ENCODE measurements at regions not wholly inside any gene's neighbourhood (a gene's known extent, or its start where the extent isn't known, plus 50 kb on each side); places are given as distances from the start of the nearest gene placed in this dataset.

DNA sequence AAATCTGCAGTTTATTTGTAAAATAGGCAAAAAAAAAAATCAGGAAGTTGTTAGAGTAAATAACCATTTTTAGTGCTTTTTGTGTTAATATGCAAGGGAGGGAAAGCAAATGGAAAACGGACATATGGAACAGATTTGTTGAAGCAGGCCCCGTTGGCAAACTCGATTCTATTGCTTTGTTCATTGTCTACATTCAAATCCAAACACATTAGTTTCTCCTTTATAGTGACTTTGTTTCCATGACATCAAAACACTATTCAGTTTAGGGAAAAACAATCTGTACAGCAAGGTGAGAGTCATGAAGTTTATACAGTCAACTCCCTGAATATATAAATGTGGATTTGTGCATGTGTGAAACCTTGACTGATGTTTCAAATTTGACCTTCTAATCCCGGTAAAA is 142.2 kb downstream of the FAM47A start:
- no peak overlapping the region for H3K27ac ChIP-seq (ENCODE audit: extremely low read depth, low read depth, low read length)
- H4K20me1 ChIP-seq (replicated peaks; ENCODE audit: control insufficient read depth, insufficient read depth, low read length), result no peaks in the 10 kb centered on the region
- H3K27me3 ChIP-seq (ENCODE audit: control insufficient read depth in 2 of 2, insufficient read depth in 2 of 2, low read length in 2 of 2), result no peaks in the 10 kb centered on the region
- H3K4me2 ChIP-seq (ENCODE audit: insufficient read depth, low read length), result no peak overlapping the region
- no peak overlapping the region for H3K9ac ChIP-seq (ENCODE audit: insufficient read depth in 1 of 2, low read depth in 2 of 2, low read length in 2 of 2)
- CTCF ChIA-PET (ENCODE audit: low intra/inter-chr PET ratio), result no interaction called here
- H3K4me3 ChIP-seq, result no peak overlapping the region
- ATAC-seq (no peak), FAIRE-seq (no peak), DNase-seq (ENCODE audit: extremely low read depth in 1 of 4, low spot score in 3 of 4) (no peak)
- H3K4me1 ChIP-seq (replicated peaks in 1 of 2; ENCODE audit: control insufficient read depth in 2 of 2, insufficient read depth in 2 of 2, low read length in 2 of 2), result no peaks in the 10 kb centered on the region
- BruUV-seq (replicated peaks), result no TSS peak
- no peaks in the 10 kb centered on the region for H3K36me3 ChIP-seq (ENCODE audit: control insufficient read depth, insufficient read depth, low read length)
- no peaks in the 10 kb centered on the region for H3K9me1 ChIP-seq (ENCODE audit: control insufficient read depth, insufficient read depth, low read length)
- intact Hi-C loops (cut with micrococcal nuclease), result no loop called here
- H3K79me2 ChIP-seq (ENCODE audit: control insufficient read depth, insufficient read depth, low read length), result no peaks in the 10 kb centered on the region
- in situ Hi-C loops (cut with MboI), result no loop called here
- WGBS (ENCODE audit: insufficient coverage, low coverage, missing lambda C conversion rate), result 0% methylated on average over 4 of the region's 4 CpGs
- H2AFZ ChIP-seq (ENCODE audit: low read depth, low read length), result no peak overlapping the region
- H3K9me3 ChIP-seq (replicated peaks; ENCODE audit: control insufficient read depth, insufficient read depth, low read depth, low read length), result no peaks in the 10 kb centered on the region
- POLR2A ChIA-PET, result no interaction called here
- TF ChIP-seq, protein P1, sequence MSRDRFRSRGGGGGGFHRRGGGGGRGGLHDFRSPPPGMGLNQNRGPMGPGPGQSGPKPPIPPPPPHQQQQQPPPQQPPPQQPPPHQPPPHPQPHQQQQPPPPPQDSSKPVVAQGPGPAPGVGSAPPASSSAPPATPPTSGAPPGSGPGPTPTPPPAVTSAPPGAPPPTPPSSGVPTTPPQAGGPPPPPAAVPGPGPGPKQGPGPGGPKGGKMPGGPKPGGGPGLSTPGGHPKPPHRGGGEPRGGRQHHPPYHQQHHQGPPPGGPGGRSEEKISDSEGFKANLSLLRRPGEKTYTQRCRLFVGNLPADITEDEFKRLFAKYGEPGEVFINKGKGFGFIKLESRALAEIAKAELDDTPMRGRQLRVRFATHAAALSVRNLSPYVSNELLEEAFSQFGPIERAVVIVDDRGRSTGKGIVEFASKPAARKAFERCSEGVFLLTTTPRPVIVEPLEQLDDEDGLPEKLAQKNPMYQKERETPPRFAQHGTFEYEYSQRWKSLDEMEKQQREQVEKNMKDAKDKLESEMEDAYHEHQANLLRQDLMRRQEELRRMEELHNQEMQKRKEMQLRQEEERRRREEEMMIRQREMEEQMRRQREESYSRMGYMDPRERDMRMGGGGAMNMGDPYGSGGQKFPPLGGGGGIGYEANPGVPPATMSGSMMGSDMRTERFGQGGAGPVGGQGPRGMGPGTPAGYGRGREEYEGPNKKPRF (IDR thresholded peaks at IDR 0.05; ENCODE audit: low read depth, low read length), result no peak
- TF ChIP-seq RCOR1 (IDR thresholded peaks at IDR 0.05; ENCODE audit: borderline replicate concordance in 1 of 2, low read depth in 2 of 2, low read length in 2 of 2) (no peak), FUS (optimal IDR thresholded peaks at IDR 0.05; ENCODE audit: low read depth, low read length) (no peak), ZEB2 (IDR thresholded peaks at IDR 0.05) (no peak), HDAC8 (tag; IDR thresholded peaks at IDR 0.05) (no peak), BCOR (IDR thresholded peaks at IDR 0.05) (no peak)
